Lower leg skin (tissue), 3 donors: ENCODE measurements at regions not wholly inside any gene's neighbourhood (a gene's known extent, or its start where the extent isn't known, plus 50 kb on each side); places are given as distances from the start of the nearest gene placed in this dataset.

Source experiments
- CTCF ChIP-seq, 3 donors: fragments of 450-650 bp; IDR thresholded peaks; one replicate each; pipeline ENCODE4 v1.5.1; 2016; ENCODE audit warnings: antibody characterized with exemption in 3 of 3, mild to moderate bottlenecking in 3 of 3, moderate library complexity in 2 of 3
- POLR2A ChIP-seq, 2 donors: fragments of 450-650 bp; IDR thresholded peaks; one replicate each; pipeline ENCODE4 v1.6.1; 2016 to 2017; ENCODE audit warnings: antibody characterized with exemption in 2 of 2, mild to moderate bottlenecking in 1 of 2, moderate library complexity in 1 of 2

- TF ChIP-seq POLR2A (IDR thresholded peaks at IDR 0.05) (no peak), CTCF (IDR thresholded peaks at IDR 0.05) (no peak)
These were observed 133.3 kb upstream of the DGKB start for GRCh38 chr7:15035814-15036213.
